NAMALWA (cell line): ENCODE measurements at regions not wholly inside any gene's neighbourhood (a gene's known extent, or its start where the extent isn't known, plus 50 kb on each side); places are given as distances from the start of the nearest gene placed in this dataset.
A peak's percentile ranks its signal among the peaks of the same experiment; 100 is the strongest.

ENCODE experiments used
- DNase-seq: peaks from one replicate; pipeline ENCODE4 v3.0.0-alpha.2; 2015; ENCODE audit warnings: low spot score

- DNase-seq, result no peak
Observed at GRCh38 chr12:114903083-114903691, 219.2 kb upstream of the TBX3 start.

- no peak for DNase-seq
Observed at GRCh38 chr12:114902665-114903064, 218.7 kb upstream of the TBX3 start.

- no peak for DNase-seq
Observed at GRCh38 chr12:114901316-114901715, 217.3 kb upstream of the TBX3 start.

GRCh38 chr12:114898159-114898558 is 214.2 kb upstream of the TBX3 start:
- DNase-seq, result no peak

DNA sequence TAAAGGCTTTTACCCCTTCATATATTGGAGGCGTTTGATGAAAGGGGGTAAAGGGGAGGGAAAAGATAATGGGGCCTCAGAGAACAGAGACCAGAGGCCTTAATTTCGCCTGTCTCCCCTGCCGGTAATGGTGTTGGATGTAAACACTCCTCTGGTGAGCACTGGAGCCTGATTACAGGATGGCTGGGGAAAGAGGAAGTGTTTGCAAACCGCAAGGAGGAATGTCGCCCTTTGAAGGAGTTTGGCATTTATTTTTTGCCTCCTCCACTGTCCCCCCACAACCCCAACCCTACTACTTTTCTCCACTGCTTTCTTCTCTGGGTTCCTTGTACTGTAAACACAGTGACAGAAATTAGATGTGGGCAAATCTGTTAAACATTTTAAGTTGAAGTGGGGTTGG is 211.9 kb upstream of the TBX3 start:
- no peak for DNase-seq

DNA sequence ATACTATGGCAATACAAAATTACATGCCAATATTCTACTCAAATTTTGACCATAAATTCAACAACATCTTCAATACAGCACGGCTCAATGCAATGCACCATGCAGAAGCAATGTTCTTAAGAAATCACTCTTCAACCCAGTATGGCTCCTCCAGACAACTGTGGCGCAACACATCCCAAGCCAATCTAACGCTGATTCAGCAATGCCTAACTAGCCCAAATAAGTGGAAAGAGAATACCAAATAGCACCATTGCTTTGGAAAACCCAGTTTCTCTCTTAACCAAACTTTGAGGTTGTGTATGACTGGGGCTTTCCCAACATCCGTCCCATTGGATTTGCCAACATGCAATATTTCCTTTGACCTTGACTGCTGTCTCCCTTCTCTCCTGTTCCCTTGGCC is 211.1 kb upstream of the TBX3 start:
- no peak for DNase-seq

GRCh38 chr12:114894076-114894475 is 210.1 kb upstream of the TBX3 start:
- DNase-seq, result no peak

- no peak for DNase-seq
Observed at GRCh38 chr12:114888928-114889584, 205.1 kb upstream of the TBX3 start.

- DNase-seq, result no peak
Observed at GRCh38 chr12:114888448-114888847, 204.5 kb upstream of the TBX3 start.

DNA sequence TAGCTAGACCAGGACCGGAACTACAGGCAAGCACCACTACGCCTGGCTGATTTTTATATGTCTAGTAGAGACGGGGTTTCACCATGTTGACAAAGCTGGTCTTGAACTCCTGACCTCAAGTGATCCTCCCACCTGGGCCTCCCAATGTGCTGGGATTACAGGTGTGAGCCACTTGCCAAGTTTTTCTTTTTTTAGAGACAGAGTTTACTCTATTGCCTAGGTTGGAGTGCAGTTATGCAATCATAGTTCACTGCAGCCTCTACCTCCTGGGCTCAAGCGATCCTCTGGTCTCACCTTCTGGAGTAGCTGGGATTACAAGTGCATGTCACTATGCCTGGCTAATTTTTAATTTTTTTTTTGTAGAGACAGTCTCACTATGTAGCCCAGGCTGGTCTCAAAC is 201.5 kb upstream of the TBX3 start:
- no peak for DNase-seq

- DNase-seq, result no peak
Observed at GRCh38 chr12:114884575-114884974, 200.6 kb upstream of the TBX3 start.

GRCh38 chr12:114882083-114882482 is 198.1 kb upstream of the TBX3 start:
- DNase-seq, result no peak

DNA sequence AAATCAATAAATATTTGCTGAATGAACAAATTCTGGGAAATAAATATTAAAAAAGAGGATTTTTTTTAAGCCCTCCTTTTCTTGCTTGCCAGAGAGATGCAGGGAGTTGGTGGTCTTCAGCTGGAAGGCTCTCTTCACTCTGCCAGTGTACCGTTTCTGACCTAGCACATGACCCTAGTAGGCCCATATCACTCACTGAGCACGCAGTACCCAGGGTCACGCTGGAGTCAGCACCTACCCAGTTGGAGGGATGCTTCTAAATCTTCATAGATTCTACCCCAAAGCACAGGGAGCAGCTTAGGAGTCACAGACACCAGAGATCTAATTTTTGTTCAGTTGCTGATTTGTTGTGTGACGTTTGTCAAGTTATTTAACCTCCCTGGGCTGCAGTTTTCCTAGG is 195.4 kb upstream of the TBX3 start:
- DNase-seq, result no peak

GRCh38 chr12:114878781-114879180 is 194.8 kb upstream of the TBX3 start:
- DNase-seq, result no peak

DNA sequence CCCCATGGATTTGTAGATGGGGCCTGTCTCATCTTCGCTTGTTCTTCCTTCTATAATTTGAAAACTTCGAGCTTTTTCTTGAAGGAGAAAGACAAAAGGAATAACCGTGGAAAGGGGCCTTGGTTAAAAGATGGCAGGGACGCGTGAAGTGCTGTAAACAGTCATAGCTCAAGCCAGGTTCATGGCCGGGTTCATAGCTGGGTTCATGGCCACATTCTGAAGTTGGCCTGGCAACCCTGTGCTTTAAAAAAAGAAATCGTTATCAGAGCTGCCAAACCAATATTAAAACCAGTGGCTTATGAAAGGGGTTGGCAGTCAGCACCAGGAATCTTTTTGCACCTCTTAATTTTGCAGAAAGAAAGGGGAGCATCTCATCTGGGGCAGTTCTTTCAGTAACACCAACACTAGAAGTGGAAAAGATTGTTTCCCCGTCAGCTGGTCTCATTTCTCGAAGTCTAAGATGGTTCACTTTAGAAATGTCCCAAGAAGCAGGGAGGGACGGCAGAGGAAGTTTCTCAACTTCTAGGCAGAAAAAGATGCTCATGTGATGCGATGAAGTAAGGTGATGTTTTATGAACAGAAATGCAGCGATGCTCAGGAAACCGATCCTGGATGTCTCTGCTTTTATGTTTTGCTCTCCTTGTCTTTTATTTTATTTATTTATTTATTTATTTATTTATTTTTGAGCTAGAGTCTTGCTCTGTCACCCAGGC is 193.1 kb upstream of the TBX3 start:
- no peak for DNase-seq

DNA sequence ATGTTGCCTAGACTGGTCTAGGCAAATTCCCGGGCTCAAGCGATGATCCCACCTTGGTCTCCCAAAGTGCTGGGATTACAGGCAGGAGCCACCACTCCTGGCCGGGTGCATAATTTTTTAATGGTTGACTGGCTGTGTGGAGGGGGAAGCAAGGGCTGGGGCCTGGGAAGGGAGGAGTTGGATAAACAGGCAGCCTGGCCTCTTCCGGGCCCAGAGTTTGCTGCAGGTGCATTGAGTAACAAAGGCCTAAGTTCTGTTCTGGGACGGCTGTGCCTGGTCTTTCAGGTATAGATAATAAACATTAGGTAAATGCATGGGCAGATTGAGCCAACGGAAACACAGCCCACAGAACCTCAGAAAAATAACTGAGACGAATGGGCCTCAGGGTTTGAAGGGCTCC is 191.3 kb upstream of the TBX3 start:
- no peak for DNase-seq

GRCh38 chr12:114873656-114874055 is 189.7 kb upstream of the TBX3 start:
- no peak for DNase-seq

DNA sequence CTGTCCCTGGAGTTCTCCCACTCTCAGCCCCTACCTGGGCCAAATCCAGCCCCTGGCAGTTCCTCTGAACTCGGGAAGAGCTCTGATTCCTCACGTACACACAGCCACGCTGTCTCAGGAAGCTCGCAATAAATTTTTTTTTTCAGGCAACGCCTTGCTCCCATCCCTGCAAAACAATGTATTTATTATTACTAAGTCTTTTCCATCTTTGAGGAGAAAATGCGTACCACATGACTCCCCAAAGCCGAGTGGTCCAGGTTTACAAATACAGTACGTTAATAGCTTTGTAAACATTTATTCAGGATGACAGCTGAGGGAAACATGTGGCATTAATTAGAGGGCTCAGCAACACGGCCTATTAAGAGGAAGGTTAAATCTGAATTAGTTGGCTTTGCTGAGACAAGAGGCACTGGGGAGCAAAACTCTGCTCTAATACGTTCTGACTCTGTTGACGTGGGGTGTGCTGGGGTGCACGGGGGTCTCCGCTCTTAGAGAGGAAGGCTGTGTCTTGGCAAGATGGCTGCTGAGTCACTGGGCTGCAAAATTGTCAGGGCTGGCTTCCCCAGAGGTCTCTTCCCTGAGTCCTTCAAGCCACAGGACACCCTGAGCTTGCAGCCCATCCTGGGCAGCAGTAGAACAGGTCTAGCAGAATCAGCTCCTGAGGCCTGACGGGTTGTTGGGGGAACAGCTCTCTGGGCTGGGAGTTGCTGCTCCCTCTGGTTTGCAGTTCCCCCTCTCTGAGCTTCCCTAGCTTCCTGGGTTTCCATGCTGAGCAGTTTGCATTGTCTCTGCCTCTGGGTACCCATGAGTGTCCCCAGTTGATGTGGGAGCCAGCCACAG is 185.2 kb upstream of the TBX3 start:
- DNase-seq, result no peak

DNA sequence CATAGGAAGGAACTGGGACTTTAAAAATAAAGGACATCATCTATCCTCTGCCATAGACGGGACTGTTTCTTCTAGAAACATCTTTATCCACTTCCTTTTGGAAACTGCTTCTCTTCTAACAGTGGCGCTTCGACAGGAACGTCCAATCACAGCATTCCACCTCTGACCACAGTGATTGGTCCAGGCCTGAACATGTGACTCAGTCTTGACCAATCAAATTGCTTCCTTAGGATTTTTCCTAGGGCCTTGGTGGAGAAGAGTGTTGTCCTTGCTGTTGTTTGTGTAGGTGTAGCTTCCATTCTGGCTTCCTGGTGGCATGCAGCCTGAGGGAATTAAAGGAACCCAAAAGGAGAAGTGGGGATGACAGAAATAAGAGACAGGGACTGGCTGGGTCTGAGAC is 182.4 kb upstream of the TBX3 start:
- peak; percentile 4 for DNase-seq

GRCh38 chr12:114864837-114865551 is 181.0 kb upstream of the TBX3 start:
- DNase-seq, result no peak

- DNase-seq, result no peak
Observed at GRCh38 chr12:114863911-114864310, 179.9 kb upstream of the TBX3 start.

DNA sequence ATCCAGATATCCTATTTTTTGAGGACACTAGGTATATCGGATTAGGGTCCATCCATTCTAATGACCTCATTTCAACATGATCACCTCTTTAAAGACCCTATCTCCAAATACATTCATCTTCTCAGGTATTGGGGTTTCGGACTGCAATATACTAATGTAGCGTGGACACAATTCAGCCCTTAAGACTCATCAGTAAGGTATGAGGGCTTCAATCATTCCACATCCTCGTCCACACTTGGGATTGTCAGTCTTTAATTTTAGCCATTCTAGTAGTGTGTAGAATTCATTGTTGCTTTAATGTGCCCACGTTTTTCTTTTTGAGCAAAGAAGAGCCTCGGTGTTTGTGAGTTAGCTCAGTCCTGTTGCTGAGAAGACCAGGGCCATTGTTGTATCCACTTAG is 177.0 kb upstream of the TBX3 start:
- no peak for DNase-seq
